NCI-H510A treated with DMSO at 0.1 percent for 48 hours (cell line): ENCODE measurements at regions not wholly inside any gene's neighbourhood (a gene's known extent, or its start where the extent isn't known, plus 50 kb on each side); places are given as distances from the start of the nearest gene placed in this dataset.
"Not testable (repeated sequence)": the region's sequence is repeated elsewhere in the genome, so short reads cannot be mapped to it uniquely, and the experiment has no call there.

Experiments
- DNase-seq: peaks from one replicate; lab custom pipeline; 2025; lab: John Stamatoyannopoulos, UW

DNA sequence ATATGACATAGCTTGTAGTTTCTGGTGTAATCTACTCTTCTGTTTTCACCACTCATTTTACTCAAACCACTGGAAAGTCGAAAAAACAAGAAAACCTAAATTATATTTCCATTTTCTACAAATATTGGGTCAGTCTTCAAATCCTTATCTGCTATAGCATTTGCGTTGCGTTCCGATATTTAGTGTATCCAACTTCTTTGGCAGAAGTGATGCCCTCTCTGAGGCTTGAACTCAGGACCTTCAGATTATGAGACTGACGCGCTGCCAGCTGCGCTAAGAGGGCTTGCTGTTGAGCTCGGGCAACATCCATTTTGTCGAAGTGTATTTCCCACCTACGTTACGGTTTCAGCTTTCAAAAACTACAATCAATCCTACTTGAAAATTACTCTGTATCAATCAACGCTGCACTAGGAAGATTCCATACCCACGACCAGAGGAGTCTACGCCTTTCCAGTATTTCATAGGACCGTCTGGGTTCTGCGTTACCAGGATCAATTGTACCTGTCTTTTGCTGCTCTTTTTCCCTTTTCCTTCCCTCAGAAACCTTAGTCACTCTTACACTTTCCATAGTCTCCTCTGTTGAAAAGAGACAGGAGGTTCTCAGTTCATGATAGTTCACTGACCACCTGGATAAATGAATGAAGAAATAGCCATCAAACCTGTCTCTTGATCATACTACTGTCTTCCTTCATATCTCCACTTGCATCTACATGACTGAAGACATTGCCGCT lies 140.5 kb upstream of the ZNF322 start:
- DNase-seq: not testable (repeated sequence)

DNA sequence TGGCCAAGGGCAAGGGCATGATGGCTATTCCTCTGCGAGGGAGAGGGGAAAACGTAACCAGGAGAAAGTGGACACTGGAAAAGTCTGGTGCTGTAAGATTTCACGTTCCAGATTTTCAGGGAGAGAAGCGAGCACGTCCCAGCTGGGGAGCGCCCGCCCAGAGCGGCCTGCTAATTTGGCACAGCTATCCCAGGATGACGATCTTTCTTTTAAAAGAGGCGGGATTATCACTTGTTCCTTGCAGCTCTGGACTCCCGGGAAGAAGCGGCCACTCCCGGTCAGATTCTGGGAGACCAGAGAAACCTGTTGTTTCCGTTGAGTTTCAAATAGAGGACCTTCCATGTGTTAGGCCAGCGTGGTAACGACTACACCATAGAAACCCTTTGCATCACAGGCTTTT lies 144.2 kb upstream of the ZNF322 start:
- DNase-seq: not testable (repeated sequence)

DNA sequence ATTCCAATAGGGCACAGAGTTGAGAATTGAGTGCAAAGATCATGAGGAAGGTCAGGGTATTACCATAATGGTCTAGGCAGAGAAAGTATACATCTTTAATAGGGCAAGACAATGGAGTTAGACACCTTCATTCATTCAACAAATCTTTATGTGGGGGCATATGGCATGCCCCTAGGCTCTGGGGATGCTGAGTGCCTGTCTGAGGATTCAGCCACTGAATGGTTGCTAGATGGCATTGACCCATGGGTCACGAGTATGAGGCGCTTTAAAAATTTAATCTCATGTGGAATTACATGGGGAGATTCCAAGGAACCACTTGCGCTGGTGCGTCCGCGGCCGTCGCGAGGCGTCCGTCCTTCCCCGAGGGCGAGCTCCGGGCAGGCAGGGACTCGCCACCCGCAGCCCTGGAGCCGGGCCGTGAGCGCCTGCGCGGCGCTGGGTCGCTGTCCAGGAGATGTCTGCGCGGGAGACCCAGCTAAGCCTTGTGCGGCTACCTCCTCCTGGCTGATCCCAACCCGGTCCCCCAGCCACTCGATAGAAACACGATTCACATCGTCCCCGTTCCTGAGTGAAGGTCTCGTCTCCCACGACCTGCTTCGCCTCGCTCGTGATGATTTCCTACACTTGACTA lies 152.1 kb upstream of the ZNF322 start:
- not testable (repeated sequence) for DNase-seq

DNA sequence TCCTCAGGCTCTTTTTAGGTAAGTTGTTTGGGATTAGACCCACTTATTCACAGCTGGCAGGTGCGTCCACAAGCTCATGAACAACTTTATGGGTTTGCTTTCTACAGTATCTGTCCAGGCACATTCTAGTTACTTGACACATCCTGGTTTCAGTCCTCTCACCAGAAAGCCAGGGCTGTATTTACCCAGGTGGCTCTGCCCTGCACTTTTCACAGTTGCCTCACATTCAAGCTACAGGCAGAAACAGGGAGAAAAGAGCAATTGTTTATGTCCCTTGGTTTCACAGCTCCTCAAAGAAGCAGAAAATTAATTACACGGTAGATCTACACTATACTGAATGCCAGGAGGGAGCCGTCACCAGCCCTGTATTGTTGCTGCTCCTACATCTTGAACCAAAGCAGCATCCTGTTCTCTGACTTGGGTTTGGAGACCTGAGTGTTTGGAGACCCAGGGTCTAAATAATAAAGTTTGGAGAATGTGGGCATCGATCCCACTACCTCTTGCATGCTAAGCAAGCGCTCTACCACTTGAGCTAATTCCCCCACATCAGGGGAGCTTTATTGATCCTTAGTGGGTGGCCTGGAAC lies 159.2 kb upstream of the ZNF322 start:
- not testable (repeated sequence) for DNase-seq

DNA sequence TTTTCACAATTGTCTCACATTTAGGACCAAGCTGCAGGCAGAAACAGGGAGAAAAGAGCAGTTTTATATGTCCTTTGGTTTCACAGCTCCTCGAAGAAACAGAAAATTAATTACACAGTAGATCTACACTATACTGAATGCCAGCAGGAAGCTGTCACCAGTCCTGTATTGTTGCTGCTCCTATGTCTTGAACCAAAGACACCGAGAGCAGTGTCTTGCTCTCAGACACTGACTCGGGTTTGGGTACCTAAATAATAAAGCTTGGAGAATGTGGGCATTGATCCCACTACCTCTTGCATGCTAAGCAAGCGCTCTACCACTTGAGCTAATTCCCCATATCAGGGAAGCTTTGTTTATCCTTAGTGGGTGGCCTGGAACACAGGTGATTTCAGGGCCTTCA lies 168.4 kb upstream of the ZNF322 start:
- DNase-seq: not testable (repeated sequence)

DNA sequence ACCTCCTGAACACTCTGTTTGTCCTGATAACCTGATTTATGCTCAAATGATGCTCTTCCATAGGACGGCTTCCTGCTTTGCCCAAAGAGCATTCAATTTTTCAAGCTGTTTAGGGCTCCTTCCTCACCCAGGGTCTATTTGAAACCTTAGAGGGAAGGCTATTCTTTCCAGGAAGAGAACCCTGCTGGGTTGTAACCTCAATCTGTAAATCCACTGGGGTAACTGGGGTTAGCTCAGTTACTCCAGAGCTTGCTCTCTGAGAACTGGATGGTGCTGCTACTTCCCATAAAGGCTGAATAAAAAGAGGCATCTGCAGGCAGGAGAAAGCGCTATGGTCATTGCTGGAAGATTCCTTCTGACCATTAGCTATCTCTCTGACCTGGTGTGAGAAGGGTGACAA lies 169.9 kb upstream of the ZNF322 start:
- not testable (repeated sequence) for DNase-seq

DNA sequence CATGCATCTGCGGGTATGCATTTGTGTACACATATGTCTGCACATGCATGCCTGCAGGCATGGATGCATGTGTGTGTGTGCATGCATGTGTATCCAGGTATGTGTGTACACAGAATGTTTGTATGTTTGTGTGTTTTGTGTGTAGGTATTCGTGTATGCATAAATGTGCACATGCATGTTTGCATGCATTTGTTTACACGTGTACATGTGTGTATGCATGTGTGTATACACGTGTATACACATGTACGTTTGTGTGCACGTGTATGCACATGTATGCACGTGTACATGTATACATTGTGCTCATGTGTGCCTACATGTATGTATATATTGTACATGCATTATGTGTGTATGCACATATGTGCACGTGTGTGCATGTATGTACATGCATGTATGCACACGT lies 171.4 kb upstream of the ZNF322 start:
- DNase-seq: not testable (repeated sequence)

DNA sequence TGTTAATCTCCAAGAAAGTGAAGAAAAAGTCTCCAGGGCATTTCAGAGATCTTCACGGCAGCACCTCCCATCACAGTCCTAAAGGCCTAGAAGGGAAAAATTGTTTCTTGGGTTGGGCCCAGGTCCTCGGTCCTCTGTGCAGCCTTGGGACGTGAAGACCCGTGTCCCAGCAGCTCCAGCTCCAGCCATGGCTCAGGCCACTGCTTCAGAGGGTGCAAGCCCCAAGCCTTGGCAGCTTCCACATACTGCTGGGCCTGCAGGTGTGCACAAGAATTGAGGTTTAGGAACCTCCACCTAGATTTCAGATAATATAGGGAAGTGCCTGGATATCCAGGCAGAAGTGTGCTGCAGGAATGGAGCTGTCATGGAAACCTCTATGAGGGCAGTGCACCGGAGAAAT lies 176.2 kb upstream of the ZNF322 start:
- not testable (repeated sequence) for DNase-seq

DNA sequence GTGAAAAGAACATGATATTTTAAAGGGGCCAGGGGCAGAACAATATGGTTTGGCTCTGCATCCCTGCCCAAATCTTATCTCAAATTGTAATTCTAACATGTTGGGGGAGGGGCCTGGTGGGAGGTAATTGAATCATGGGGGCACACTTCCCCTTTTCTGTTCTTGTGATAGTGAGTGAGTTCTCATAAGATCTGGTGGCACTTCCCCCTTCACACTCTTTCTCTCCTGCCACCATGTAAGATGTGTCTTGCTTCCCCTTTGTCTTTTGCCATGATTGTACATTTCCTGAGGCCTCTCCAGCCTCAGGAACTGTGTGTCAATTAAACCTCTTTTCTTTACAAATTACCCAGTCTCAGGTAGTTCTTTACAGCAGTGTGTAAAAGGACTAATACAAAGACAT lies 177.1 kb upstream of the ZNF322 start:
- not testable (repeated sequence) for DNase-seq

DNA sequence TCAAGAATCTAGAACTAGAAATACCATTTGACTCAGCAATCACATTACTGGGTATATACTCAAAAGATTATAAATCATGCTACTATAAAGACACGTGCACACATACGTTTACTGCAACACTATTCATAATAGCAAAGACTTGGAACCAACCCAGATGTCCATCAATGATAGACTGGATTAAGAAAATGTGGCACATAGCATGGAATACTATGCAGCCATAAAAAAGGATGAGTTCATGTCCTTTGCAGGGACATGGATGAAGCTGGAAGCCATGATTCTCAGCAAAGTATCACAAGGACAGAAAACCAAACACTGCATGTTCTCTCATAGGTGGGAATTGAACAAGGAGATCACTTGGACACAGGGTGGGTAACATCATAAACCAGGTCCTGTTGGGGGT lies 185.3 kb upstream of the ZNF322 start:
- not testable (repeated sequence) for DNase-seq

DNA sequence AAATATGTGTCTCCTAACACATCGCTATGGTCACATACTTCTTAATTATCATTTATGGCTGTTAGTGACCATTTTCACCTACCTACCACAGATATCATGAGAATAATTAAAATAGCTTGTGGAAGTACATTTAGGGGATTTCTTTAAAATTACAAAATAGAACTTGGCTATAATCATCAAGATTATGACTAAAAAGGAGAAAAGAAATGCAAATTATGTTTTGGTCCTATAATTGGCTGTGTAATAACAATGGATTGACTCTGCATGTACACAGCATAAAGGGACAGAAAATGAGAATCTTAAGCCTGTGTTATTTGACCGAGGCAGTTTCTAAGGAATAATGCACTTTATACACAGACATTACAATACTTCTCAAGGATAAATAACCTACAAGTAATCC lies 197.7 kb upstream of the ZNF322 start:
- DNase-seq: not testable (repeated sequence)

DNA sequence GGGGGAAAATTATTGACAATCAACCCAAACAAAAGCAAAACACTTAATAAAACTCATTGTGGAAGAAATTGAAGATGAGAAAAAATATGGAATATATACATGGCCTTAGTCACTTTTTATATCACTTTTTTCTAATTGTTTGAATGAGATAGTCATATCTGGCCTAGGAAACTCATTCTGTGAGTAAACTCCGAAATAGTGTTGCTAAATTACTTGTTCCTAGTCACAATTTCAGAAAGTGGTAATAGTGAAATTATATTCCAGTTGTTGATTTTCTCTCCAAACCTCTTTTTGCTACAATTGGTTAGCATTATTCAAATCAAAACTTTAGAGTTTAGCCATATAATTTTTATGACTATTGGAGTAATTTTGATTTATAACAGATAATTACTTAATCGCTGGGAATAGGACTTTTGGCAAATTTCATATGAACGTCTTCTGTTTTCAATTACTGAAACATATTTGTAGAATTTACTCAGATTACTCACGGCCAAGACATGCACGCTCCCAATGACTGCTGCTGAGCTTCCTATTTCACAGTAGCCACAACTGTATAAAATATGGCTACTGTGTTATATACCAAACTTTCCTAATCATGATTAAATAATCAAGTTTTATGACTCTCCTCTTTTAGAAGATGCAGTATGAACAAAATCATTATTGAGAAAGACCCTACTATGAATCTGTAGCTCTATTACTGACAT lies 199.7 kb upstream of the ZNF322 start:
- DNase-seq: not testable (repeated sequence)

DNA sequence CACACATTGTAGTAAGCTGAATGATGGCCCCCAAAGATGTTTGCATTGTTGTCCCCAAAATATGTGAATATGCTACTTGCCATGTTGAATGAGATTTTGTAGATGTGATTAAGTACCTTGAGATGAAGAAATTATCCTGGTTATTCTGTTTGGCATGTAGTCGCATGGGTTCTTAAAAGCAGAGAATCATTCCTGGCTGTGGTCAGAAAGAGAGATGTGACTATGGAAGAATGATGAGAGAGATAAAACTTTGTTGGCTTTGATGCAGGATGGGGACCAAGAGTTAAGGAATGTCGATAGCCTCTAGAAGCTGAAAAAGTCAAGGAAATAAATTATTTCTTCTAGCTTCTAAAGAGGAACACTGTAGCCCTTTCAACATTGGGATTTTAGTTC lies 200.2 kb upstream of the ZNF322 start:
- DNase-seq: not testable (repeated sequence)

DNA sequence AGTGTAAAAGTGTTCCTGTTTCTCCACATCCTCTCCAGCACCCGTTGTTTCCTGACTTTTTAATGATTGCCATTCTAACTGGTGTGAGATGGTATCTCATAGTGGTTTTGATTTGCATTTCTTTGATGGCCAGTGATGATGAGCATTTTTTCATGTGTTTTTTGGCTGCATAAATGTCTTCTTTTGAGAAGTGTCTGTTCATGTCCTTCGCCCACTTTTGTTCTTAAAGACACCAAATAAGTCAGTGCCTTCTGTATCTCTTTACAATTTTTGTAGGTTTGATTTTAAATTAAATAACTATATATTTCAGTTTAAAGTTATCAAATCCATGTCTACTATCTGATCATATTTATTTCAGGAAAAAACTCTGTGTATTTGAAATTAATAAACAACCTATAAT lies 202.4 kb upstream of the ZNF322 start:
- DNase-seq: not testable (repeated sequence)

DNA sequence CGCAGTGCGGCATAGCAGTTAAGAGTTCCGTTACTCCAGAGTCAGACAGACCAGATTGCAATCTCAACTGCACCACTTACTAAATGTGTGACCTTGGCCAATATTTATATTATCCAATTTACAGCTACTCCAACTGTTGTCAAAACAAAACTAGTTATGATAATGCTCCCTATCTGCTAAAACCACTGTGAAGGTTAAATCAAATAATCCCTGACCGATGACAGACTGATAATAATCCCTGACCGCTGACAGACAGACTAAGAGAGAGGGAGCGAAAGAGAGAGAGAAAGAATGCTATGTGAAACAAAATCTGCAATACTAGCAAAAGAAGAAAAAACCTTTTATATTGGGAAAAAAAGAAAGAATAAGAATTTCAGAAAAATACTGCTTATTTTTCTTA lies 204.1 kb upstream of the ZNF322 start:
- not testable (repeated sequence) for DNase-seq

DNA sequence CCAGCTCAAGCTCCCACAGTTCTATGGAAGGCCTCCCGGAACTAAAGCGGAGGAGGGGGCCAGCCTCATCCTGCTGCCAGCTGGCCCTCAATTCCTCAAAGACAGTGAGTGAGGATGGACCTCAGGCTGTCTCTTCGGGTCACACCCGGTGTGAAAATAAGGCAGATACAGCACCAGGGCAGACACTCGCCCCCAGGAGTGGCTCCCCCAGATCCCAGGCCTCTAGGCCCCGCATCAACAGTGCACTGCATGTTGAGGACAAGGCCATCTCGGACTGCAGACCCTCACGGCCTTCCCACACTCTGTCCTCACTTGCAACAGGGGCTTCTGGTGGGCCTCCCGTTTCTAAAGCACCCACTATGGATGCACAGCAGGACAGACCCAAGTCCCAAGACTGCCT lies 239.2 kb upstream of the ZNF322 start:
- not testable (repeated sequence) for DNase-seq

DNA sequence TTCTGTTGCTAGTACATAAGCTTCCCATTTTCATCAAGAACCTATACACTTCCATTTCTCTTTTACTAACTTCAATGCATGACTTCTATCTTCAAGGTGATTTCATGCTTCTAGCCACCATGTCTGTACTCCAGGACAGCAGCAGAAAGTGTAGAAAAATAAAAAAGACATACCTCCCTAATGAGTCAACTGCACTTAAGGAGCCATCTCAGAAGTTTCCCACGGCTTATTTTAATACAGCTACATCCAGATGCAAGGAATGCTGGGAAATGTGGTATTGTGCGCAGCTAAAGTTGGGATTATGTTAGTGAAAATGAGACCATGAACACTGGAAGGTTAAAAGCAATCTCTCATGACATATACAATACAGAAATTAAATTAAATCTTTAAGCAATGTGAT lies 264.7 kb upstream of the ZNF322 start:
- DNase-seq: not testable (repeated sequence)

DNA sequence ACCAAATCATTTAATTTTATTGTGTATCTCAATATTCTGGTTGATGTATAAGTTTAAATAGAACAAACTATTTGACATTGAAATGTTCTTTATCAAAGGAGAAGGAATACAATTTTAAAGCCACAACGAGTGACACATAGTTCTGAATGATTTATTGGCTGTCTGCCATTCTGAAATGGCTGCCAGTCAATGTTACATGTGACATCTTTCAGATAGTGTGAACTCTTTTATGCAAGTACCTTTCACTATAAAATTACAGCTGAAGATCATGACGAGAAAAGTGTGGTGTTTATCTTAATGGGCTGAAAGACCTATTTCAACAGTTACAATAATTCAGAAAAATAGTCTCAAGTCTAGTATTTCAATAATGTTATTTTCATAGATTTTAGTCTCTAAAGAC lies 268.6 kb upstream of the ZNF322 start:
- not testable (repeated sequence) for DNase-seq

DNA sequence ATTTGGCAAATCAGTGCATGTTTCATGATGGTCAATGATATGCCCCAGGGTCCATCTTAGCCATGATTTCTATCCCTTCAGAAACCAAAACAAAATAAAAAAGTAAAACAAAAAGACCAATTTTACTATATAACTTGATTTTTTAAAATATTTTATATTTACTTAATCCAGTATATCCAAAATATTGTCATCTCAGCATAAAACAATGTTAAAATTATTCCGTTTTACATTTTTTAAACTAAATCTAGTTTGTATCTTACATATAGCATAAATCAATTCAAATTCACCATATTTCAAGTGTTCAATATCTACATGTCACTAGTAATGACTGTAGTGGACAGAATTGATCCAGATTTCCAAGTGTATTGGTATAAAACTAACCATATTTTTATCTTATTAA lies 277.7 kb upstream of the ZNF322 start:
- DNase-seq: not testable (repeated sequence)

DNA sequence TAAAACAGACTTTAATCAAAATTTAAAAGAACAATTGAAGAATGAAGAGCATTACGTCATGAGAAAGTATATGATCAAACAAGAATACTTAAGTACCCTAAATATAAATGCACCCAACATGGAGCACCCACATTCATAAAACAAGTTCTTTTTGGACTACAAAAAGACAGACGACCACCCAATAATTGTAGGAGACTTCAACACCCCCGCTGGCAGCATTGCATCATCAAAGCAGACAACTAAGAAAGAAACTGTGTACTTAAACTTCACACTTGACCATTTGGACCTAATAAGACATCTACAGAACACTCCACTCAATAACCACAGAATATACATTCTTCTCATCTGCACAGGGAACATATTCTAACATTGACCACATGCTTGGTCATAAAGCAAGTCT lies 291.7 kb upstream of the ZNF322 start:
- DNase-seq: not testable (repeated sequence)

DNA sequence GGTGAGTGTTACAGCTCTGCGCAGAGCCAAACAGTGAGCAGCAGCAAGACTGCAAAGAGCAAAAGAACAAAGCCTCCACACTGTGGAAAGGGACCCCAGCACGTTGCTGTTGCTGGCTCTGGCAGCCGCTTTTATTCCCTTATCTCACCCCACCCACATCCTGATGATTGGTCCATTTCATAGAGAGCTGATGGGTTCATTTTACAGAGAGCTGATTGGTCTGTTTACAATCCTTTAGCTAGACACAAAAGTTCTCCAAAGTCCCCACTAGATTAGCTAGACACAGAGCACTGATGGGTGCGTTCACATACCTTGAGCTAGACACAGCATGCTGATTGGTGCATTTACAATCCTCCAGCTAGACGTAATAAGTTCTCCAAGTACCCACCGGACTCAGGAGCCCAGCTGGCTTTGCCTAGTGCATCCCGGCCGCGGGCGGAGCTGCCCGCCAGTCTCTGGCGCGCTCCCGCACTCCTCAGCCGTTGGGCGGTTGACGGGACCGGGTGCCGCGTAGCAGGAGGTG lies 291.4 kb upstream of the PRSS16 start:
- DNase-seq: peak; percentile 86

DNA sequence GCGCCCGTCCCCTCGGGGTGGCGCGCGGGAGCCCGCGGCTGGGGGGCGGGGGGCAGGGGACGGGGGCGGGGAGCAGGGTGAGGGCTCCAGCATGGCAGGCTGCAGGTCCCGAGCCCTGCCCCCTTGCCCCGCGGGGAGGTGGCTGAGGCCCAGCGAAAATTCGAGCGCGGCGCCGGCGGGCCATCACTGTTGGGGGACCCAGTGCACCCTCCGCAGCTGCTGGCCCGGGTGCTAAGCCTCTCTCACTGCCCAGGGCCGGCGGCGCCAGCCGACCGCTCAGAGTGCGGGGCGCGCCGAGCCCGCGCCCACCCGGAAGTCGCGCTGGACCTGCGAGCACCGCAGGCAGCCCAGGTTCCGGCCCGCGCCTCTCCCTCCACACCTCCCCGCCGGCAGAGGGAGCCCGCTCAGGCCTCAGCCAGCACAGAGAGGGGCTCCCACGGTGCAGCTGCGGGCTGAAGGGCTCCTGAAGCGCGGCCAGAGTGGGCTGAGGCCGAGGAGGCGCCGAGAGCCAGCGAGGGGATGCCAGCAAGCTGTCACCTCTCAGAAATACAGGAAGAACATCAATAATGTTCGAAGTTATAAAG lies 290.8 kb upstream of the PRSS16 start:
- peak; percentile 36 for DNase-seq
